Right lobe of liver (tissue), 4 donors: ENCODE measurements at regions not wholly inside any gene's neighbourhood (a gene's known extent, or its start where the extent isn't known, plus 50 kb on each side); places are given as distances from the start of the nearest gene placed in this dataset.

ENCODE experiments used
- CTCF ChIP-seq, 4 donors: fragments of 200-600 bp in 3 of 4; fragments of 450-650 bp in 1 of 4; IDR thresholded peaks; one replicate each; pipeline versions ENCODE4 v1.5.1 to v1.8.0; 2016 to 2022; ENCODE audit warnings: antibody characterized with exemption in 4 of 4, mild to moderate bottlenecking in 2 of 4
- POLR2A ChIP-seq: fragments of 450-650 bp; IDR thresholded peaks from one replicate; pipeline ENCODE4 v1.6.1; 2017; ENCODE audit warnings: antibody characterized with exemption, mild to moderate bottlenecking
- donor health status: DM: no; HTN: no; CAD: no.
- donor health status: DM: no; HTN: no; CAD: no.
- donor health status: DM: no; HTN: yes; CAD: no.

- TF ChIP-seq CTCF (IDR thresholded peaks at IDR 0.05) (no peak), POLR2A (no peak)
These were observed 113.3 kb upstream of the CDYL start for GRCh38 chr6:4662886-4663285.
